Thyroid gland (tissue), 4 donors: ENCODE measurements at regions not wholly inside any gene's neighbourhood (a gene's known extent, or its start where the extent isn't known, plus 50 kb on each side); places are given as distances from the start of the nearest gene placed in this dataset.

ENCODE experiments used
- DNase-seq, 2 donors: peaks; one replicate each; pipeline ENCODE4 v3.0.0-alpha.2; 2019
- H3K27ac ChIP-seq, 3 donors: fragments of 200-600 bp; sonication (generic); 1 replicate in 2 of 3; 2 replicates in 1 of 3; pipeline ENCODE4 v1.5.1; 2016 to 2019; ENCODE audit warnings: mild to moderate bottlenecking in 1 of 3, moderate library complexity in 1 of 3
- H3K27me3 ChIP-seq: fragments of 200-600 bp; sonication (generic); one replicate; pipeline ENCODE4 v1.5.1; 2019
- H3K36me3 ChIP-seq, 2 donors: fragments of 200-600 bp; sonication (generic); one replicate each; pipeline ENCODE4 v1.5.1; 2016 to 2019
- H3K4me1 ChIP-seq, 2 donors: fragments of 200-600 bp; sonication (generic); one replicate each; pipeline ENCODE4 v1.5.1; 2017 to 2019
- H3K4me3 ChIP-seq, 3 donors: fragments of 200-600 bp; sonication (generic); replicated peaks in 1 of 3; 1 replicate in 2 of 3; 2 replicates in 1 of 3; pipeline ENCODE4 v1.5.1; 2016; ENCODE audit warnings: mild to moderate bottlenecking in 1 of 3
- H3K9me3 ChIP-seq: fragments of 200-600 bp; sonication (generic); one replicate; pipeline ENCODE4 v1.5.1; 2017
- POLR2A ChIP-seq, 2 donors: fragments of 450-650 bp; IDR thresholded peaks; one replicate each; pipeline ENCODE4 v1.6.1; 2017; ENCODE audit warnings: antibody characterized with exemption in 2 of 2, mild to moderate bottlenecking in 2 of 2, moderate library complexity in 1 of 2
- WGBS, 2 donors: methylation state at CpG; one replicate each; pipeline ENCODE4 v1.1.5; 2017; 5-methylcytosine and 5-hydroxymethylcytosine counted together
- intact Hi-C: fragments of 100-400 bp; cut with DNase I; formaldehyde crosslinking; loops from one replicate; pipeline ENCODE4 v1.15.1; 2023
- TF ChIP-seq, protein P1 (sequence below), 6 experiments: fragments of 200-600 bp in 3 of 6; fragments of 450-650 bp in 3 of 6; sonication (generic) in 3 of 6; IDR thresholded peaks; one replicate each; pipeline ENCODE4 v1.5.1; 2016 to 2019; ENCODE audit warnings: antibody characterized with exemption in 6 of 6, mild to moderate bottlenecking in 2 of 6, inconsistent platforms in 1 of 6, moderate library complexity in 1 of 6

GRCh38 chr15:79659691-79660090 lies 227.6 kb downstream of the MINAR1 start:
- 79 to 80% methylated on average over 2 of the region's 2 CpGs for WGBS, 2 donors
- Histone ChIP-seq H3K36me3 (no peaks in the 10 kb centered on the region), H3K27me3 (no peaks in the 10 kb centered on the region), H3K9me3 (no peaks in the 10 kb centered on the region), H3K4me3 (no peak overlapping the region), H3K4me1 (no peaks in the 10 kb centered on the region), H3K27ac (no peak overlapping the region)
- intact Hi-C loops: no loop called here
- TF ChIP-seq, protein P1, sequence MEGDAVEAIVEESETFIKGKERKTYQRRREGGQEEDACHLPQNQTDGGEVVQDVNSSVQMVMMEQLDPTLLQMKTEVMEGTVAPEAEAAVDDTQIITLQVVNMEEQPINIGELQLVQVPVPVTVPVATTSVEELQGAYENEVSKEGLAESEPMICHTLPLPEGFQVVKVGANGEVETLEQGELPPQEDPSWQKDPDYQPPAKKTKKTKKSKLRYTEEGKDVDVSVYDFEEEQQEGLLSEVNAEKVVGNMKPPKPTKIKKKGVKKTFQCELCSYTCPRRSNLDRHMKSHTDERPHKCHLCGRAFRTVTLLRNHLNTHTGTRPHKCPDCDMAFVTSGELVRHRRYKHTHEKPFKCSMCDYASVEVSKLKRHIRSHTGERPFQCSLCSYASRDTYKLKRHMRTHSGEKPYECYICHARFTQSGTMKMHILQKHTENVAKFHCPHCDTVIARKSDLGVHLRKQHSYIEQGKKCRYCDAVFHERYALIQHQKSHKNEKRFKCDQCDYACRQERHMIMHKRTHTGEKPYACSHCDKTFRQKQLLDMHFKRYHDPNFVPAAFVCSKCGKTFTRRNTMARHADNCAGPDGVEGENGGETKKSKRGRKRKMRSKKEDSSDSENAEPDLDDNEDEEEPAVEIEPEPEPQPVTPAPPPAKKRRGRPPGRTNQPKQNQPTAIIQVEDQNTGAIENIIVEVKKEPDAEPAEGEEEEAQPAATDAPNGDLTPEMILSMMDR (IDR thresholded peaks at IDR 0.05): no peak
- no peak for TF ChIP-seq POLR2A (IDR thresholded peaks at IDR 0.05)
- DNase-seq: no peak

GRCh38 chr15:79661411-79661810 lies 229.3 kb downstream of the MINAR1 start:
- WGBS, 2 donors: 96 to 100% methylated on average over 1 of the region's 1 CpG
- Histone ChIP-seq H3K27me3 (no peaks in the 10 kb centered on the region), H3K27ac (no peak overlapping the region), H3K4me3 (no peak overlapping the region), H3K4me1 (no peaks in the 10 kb centered on the region), H3K9me3 (no peaks in the 10 kb centered on the region), H3K36me3 (no peaks in the 10 kb centered on the region)
- intact Hi-C loops: no loop called here
- TF ChIP-seq, protein P1 (IDR thresholded peaks at IDR 0.05): no peak
- no peak for TF ChIP-seq POLR2A (IDR thresholded peaks at IDR 0.05)
- no peak for DNase-seq

DNA sequence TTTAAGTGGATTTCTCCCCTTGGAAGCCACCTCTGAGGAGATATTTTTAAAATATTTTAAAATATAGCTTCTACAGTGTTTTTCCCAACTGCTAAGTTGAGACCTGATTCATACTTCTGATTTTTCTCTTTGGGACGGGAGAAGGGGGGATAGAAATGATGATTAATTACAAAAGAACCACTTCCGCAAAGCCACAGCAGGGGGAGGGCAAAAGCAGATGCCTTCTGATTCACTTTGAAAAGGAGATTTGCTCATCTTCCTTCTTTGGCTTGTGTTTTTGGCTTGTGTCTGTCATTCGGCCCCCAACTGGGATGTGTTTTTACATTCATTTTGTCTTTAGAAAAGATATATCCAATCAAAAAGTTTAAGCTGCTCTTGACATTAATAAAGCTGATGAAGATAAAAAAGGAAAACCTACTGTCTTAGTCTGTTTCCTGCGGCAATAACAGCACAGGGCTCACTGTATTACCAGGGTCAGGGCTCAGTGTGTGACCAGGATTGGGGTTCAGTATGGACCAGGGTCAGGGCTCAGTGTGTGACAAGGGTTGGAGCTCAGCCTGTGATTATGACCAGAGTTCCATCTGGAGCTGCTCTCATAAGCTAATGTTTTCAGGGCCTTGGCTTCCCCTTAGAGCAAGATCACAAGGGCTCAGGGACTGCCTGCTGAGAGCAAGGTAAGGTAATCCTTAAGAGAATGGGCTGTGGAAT lies 223.2 kb downstream of the MTHFS start:
- WGBS, 2 donors: 57 to 64% methylated on average over 4 of the region's 4 CpGs
- Histone ChIP-seq H3K4me1 (no peaks in the 10 kb centered on the region), H3K27me3 (no peaks in the 10 kb centered on the region), H3K27ac (no peak overlapping the region), H3K4me3 (no peak overlapping the region), H3K36me3 (no peaks in the 10 kb centered on the region), H3K9me3 (no peaks in the 10 kb centered on the region)
- TF ChIP-seq, protein P1 (IDR thresholded peaks at IDR 0.05): no peak
- TF ChIP-seq POLR2A (IDR thresholded peaks at IDR 0.05): no peak
- intact Hi-C loops: no loop called here
- no peak for DNase-seq

DNA sequence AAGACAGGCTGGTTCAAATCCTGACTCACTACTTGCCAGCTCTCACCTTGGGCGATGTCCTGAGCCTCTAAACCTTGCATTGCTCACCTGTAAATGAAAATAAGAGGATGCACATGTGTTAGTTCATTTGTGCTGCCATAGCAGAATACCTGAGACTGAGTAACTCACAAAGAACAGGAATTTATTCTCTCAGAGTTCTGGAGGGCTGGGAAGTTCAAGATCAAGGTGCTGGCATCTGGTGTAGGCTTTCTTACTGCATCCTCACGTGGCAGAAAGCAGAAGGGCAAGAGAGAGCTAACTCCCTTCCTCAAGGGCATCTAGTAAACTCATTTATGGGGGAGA lies 222.7 kb downstream of the MTHFS start:
- Histone ChIP-seq H3K36me3 (no peaks in the 10 kb centered on the region), H3K9me3 (no peaks in the 10 kb centered on the region), H3K27ac (no peak overlapping the region), H3K4me1 (no peaks in the 10 kb centered on the region), H3K4me3 (no peak overlapping the region), H3K27me3 (no peaks in the 10 kb centered on the region)
- WGBS, 2 donors: 64 to 67% methylated on average over 2 of the region's 2 CpGs
- DNase-seq: no peak
- intact Hi-C loops: no loop called here
- no peak for TF ChIP-seq POLR2A (IDR thresholded peaks at IDR 0.05)
- TF ChIP-seq, protein P1 (IDR thresholded peaks at IDR 0.05): no peak

DNA sequence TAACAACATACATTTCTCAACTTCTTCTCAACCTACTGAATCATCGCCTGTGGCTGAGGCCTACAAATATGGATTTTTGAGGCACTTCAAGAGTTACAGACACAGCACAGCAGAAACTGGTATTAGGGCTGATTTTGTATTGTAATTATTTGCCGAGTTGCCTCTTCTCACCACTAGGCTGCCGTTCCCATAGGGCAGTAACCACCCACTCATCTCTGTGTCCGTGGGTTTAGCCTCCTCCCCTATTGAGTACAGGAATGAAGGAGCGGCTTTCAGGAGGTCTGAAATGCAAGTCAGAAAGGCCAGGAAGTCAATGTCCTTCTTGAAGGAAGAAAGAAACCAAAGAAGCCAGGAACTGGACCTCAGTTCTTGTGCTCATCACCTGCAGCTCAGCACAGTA lies 220.8 kb downstream of the MTHFS start:
- H3K27ac ChIP-seq: no peak overlapping the region
- TF ChIP-seq, protein P1 (IDR thresholded peaks at IDR 0.05): no peak
- TF ChIP-seq POLR2A (IDR thresholded peaks at IDR 0.05): no peak
- H3K27me3 ChIP-seq: no peaks in the 10 kb centered on the region
- no peaks in the 10 kb centered on the region for H3K4me1 ChIP-seq
- no peak for DNase-seq
- H3K36me3 ChIP-seq: no peaks in the 10 kb centered on the region
- no peak overlapping the region for H3K4me3 ChIP-seq
- 74 to 81% methylated on average over 5 of the region's 5 CpGs for WGBS, 2 donors
- H3K9me3 ChIP-seq: no peaks in the 10 kb centered on the region
- intact Hi-C loops: no loop called here
